Lower leg skin (tissue), 3 donors: ENCODE measurements at regions not wholly inside any gene's neighbourhood (a gene's known extent, or its start where the extent isn't known, plus 50 kb on each side); places are given as distances from the start of the nearest gene placed in this dataset.

Experiments
- POLR2A ChIP-seq, 2 donors: fragments of 450-650 bp; IDR thresholded peaks; one replicate each; pipeline ENCODE4 v1.6.1; 2016 to 2017; ENCODE audit warnings: antibody characterized with exemption in 2 of 2, mild to moderate bottlenecking in 1 of 2, moderate library complexity in 1 of 2
- TF ChIP-seq, protein P1 (sequence below), 3 donors: fragments of 450-650 bp; IDR thresholded peaks; one replicate each; pipeline ENCODE4 v1.5.1; 2016; ENCODE audit warnings: antibody characterized with exemption in 3 of 3, mild to moderate bottlenecking in 3 of 3, moderate library complexity in 2 of 3

DNA sequence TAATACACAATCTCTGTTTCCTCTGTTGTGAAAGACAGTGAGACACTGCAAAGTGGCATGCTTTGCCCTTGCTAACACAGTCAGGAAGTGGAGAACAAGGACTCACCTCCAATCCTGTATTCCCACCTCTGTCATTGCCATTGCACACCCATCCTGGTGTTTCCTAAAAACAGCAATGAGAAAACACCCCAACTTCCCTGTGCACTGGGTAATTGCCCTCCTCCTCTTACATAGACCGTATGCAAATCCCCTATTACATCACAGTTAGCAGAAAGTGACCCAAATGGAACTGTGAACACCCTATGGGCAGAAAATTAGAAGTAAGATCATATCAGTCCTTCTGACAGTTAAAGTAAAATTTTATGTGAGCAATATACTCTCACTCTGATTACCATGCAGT lies 355.5 kb downstream of the BCL11B start:
- TF ChIP-seq, protein P1, sequence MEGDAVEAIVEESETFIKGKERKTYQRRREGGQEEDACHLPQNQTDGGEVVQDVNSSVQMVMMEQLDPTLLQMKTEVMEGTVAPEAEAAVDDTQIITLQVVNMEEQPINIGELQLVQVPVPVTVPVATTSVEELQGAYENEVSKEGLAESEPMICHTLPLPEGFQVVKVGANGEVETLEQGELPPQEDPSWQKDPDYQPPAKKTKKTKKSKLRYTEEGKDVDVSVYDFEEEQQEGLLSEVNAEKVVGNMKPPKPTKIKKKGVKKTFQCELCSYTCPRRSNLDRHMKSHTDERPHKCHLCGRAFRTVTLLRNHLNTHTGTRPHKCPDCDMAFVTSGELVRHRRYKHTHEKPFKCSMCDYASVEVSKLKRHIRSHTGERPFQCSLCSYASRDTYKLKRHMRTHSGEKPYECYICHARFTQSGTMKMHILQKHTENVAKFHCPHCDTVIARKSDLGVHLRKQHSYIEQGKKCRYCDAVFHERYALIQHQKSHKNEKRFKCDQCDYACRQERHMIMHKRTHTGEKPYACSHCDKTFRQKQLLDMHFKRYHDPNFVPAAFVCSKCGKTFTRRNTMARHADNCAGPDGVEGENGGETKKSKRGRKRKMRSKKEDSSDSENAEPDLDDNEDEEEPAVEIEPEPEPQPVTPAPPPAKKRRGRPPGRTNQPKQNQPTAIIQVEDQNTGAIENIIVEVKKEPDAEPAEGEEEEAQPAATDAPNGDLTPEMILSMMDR (IDR thresholded peaks at IDR 0.05), result no peak
- no peak for TF ChIP-seq POLR2A (IDR thresholded peaks at IDR 0.05)
